HUES6 (cell line): ENCODE measurements at regions not wholly inside any gene's neighbourhood (a gene's known extent, or its start where the extent isn't known, plus 50 kb on each side); places are given as distances from the start of the nearest gene placed in this dataset.

Experiments
- H3K27ac ChIP-seq: 2 replicates; pipeline ENCODE4 v1.7.0; 2013; ENCODE audit warnings: low read depth, mild to moderate bottlenecking, low read length, inconsistent platforms
- H3K27me3 ChIP-seq: 2 replicates; pipeline ENCODE4 v1.6.1; 2013; ENCODE audit warnings: low read length; ENCODE audit not compliant: control insufficient read depth, insufficient read depth
- H3K36me3 ChIP-seq: 2 replicates; pipeline ENCODE4 v1.6.1; 2013; ENCODE audit warnings: low read length; ENCODE audit not compliant: control insufficient read depth, insufficient read depth
- H3K4me1 ChIP-seq: 2 replicates; pipeline ENCODE4 v1.6.1; 2013; ENCODE audit warnings: low read length; ENCODE audit not compliant: control insufficient read depth, insufficient read depth
- H3K4me3 ChIP-seq: 2 replicates; pipeline ENCODE4 v1.5.1; 2013; ENCODE audit warnings: low read depth, low read length
- H3K9ac ChIP-seq: one replicate; pipeline ENCODE4 v1.6.1; 2013; ENCODE audit warnings: mild to moderate bottlenecking, low read length
- H3K9me3 ChIP-seq: 2 replicates; pipeline ENCODE4 v1.6.1; 2013; ENCODE audit warnings: low read depth, low read length; ENCODE audit not compliant: control insufficient read depth, insufficient read depth

DNA sequence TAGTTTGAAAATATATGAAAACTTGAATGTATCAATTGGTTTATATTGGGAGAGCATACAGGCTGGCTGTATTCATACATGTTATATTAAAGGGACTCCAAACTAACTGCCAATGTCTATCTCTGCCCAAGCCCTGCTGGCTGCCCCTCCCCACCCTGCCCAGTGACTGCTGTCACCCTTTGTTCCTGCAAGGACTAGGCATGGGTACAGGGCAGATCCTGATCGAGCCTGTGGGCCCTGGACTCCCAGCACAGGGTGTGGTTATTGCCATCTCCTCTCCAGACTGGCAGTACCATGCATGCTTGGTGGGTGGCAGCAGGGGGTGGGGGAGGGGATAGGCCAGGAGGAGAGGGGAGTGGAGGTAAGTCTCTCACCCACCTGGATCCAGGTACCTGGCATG lies 167.5 kb upstream of the RASGEF1B start:
- H3K27me3 ChIP-seq: no peaks in the 10 kb centered on the region; the same call in 1 of the 2 replicates
- H3K27ac ChIP-seq: no peak overlapping the region
- peaks cover 4% of the 10 kb centered on the region; the same call in 1 of the 2 replicates for H3K9me3 ChIP-seq
- no peaks in the 10 kb centered on the region for H3K36me3 ChIP-seq
- H3K4me1 ChIP-seq: no peaks in the 10 kb centered on the region
- H3K9ac ChIP-seq: no peak overlapping the region
- no peak overlapping the region for H3K4me3 ChIP-seq

DNA sequence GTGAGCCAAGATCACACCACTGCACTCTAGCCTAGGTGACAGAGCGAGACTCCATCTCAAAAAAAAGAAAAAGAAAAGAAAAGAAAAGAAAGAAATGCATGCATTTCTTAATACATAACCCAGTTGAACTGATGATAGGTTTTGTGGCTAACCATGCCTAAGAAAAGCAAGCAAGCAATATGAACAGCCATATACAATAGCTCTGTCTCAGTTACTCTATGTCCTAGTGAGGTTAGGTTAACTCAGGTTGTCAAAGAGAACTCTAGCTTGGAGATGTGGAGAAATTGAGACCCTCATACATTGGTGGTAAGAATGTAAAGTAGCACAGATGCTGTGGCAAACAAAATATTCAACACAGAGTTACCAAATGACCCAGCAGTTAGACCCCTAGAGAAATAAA lies 167.0 kb upstream of the RASGEF1B start:
- no peak overlapping the region for H3K27ac ChIP-seq
- no peaks in the 10 kb centered on the region for H3K9me3 ChIP-seq
- H3K36me3 ChIP-seq: no peaks in the 10 kb centered on the region
- no peaks in the 10 kb centered on the region for H3K27me3 ChIP-seq
- H3K4me3 ChIP-seq: no peak overlapping the region
- H3K9ac ChIP-seq: no peak overlapping the region
- H3K4me1 ChIP-seq: no peaks in the 10 kb centered on the region

DNA sequence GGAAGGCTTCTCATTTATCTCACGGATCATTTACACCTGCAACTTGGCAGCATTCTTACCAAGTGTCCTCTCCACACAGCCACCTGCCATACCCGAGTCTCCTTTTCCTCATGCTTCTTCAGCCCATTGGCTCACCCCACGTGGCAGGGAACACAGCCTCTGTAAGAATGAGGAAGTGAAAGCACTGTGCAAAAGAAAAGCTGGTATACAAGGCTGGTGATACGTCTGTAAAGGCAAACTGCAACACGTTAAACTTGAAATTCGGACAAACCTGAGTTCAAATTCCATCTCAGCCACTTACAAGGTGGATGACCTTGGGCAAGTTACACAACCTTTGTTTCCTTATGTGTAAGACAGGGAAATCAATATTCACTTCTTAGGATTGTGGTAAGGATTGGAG lies 164.0 kb upstream of the RASGEF1B start:
- Histone ChIP-seq H3K9me3 (no peaks in the 10 kb centered on the region), H3K9ac (no peak overlapping the region), H3K4me1 (peaks cover 9% of the 10 kb centered on the region), H3K36me3 (no peaks in the 10 kb centered on the region), H3K27me3 (no peaks in the 10 kb centered on the region), H3K4me3 (no peak overlapping the region), H3K27ac (no peak overlapping the region)

DNA sequence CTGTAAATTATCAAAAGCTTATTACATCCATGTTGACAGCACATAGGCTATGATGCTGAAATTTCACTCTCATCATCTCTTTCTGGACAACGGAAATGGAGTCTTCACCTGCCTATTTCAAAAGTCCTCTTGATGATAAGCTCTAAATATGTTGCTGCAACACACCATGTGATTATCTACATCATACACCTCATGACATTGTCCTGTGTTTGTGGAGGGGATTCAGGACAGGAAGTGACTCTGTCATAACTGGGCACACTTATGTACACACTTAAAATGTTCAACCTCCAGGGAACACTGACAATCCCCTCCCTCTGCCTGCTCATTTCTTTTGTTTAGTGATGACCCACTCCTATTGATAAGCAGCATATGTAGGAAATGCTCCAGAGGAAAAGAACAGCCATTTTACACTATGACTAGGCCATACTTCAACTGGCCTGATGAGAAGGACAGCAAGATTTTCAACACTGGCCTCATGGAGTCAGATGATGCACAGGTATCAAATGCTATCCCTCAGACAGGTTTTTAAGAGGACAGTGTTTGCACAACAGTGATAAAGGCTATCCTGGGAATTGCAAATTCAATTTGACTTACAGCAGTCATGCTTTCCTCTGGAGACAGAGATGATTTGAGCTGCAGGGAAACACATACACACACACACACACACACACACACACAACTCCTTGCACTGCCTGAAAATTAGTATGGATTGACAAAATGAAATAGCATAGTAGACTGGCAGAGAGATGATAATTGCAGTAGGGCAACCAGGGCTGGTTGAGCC lies 163.3 kb upstream of the RASGEF1B start:
- Histone ChIP-seq H3K9ac (no peak overlapping the region), H3K9me3 (no peaks in the 10 kb centered on the region), H3K4me1 (peaks cover 9% of the 10 kb centered on the region), H3K4me3 (no peak overlapping the region), H3K27me3 (no peaks in the 10 kb centered on the region), H3K27ac (no peak overlapping the region), H3K36me3 (no peaks in the 10 kb centered on the region)

DNA sequence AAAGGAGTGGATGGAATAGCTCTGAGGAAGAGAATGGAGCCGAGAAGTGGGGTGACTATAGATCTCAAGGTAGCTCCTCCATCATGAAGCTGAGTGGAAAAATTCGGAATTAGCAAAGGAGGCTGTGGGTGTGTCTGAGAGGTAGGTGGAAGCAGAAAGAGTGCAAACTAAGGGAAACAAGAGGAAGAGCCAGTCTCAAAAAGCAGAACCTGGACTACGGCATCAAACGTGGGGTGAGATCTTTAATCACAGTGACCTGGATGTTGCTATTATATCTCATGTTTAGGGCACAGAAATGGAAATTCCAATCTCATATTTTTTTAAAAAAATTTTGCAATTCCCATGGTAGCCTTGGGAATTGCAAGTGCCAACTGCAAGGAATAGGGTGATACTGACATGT lies 162.5 kb upstream of the RASGEF1B start:
- no peaks in the 10 kb centered on the region for H3K27me3 ChIP-seq
- H3K4me1 ChIP-seq: peaks cover 9% of the 10 kb centered on the region
- H3K9ac ChIP-seq: no peak overlapping the region

DNA sequence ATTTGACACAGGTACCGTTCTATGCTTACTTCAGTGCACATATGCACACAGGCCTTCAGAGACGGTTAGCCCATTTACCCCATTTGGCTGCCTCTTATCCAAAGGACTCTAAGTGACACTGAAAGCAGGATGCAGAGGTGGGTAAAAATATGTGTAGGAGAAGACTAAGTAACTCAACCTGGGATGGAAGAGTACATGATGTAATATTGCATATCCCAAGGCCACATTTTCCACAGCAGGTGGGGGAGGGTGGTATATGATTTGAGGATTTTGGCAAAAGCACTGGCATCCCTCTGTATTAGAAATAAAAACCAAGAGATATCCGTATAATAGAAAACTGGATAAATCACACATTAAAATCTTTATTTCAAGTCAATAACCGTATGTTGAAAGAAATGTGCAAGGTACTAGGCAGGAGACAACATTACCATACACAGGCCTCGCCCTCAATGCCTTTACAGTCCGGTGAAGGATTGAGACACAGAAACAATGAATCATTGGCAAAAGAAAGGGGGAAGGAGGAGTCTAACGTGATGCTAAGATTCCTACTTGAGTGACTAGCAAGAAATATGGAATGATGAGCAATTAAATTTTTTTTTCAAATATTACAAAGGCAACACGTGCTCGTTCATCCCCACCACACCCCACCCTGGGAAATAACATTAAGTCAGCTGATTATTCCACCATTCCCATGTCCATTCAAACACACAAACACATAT lies 161.0 kb upstream of the RASGEF1B start:
- Histone ChIP-seq H3K9me3 (no peaks in the 10 kb centered on the region), H3K4me3 (no peak overlapping the region), H3K27ac (no peak overlapping the region), H3K36me3 (no peaks in the 10 kb centered on the region), H3K27me3 (no peaks in the 10 kb centered on the region), H3K9ac (no peak overlapping the region), H3K4me1 (peaks cover 12% of the 10 kb centered on the region)

More for the DNA sequence above, 162.5 kb upstream of the RASGEF1B start:
- H3K9me3 ChIP-seq: no peaks in the 10 kb centered on the region
- H3K4me3 ChIP-seq: no peak overlapping the region
- no peaks in the 10 kb centered on the region for H3K36me3 ChIP-seq
- H3K27ac ChIP-seq: no peak overlapping the region

DNA sequence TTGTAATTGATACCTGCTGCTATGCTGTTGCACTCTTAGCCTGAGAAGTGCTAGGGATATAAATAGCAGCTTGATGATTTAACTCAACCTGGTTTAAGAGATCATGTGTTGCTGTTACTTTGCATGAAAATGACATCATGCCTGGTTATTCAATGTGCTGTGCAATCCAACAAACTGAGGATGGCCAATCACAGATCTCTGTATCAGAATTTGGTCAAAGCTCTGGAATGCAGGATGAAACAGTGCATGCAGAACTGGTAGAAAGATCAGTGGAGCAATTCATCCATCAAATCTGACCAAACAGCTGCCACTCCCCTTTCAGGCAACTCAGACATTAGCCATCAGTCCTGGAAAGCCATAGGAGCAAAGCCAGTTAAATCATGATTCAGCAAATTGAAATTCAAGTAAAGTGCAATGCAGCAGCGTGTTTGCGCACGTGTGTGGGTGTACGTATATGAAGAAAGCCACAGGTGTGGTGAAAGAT lies 160.3 kb upstream of the RASGEF1B start:
- Histone ChIP-seq H3K4me3 (no peak overlapping the region), H3K27ac (no peak overlapping the region), H3K27me3 (no peaks in the 10 kb centered on the region), H3K4me1 (peaks cover 18% of the 10 kb centered on the region), H3K36me3 (no peaks in the 10 kb centered on the region), H3K9ac (no peak overlapping the region), H3K9me3 (no peaks in the 10 kb centered on the region)

DNA sequence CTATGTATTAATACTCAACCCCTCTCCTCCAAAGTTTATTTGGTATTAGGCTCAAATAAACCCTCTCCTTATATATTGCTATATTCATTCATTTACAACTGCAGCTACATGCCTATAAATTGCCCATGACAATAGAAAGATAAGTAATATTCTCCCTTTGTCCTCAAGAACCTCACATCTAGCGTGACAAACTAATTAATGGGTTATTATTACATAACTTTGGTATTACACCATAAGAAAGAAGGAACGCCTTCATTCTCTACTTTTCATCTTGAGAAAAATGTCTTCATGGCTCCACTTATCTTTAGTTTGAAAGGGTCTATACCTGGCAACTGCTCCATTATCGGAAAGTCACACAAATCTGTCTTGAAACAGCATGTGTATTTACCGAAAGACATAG lies 157.7 kb upstream of the RASGEF1B start:
- Histone ChIP-seq H3K4me3 (no peak overlapping the region), H3K4me1 (peaks cover 18% of the 10 kb centered on the region), H3K9ac (no peak overlapping the region), H3K36me3 (no peaks in the 10 kb centered on the region), H3K9me3 (no peaks in the 10 kb centered on the region), H3K27ac (no peak overlapping the region), H3K27me3 (no peaks in the 10 kb centered on the region)

DNA sequence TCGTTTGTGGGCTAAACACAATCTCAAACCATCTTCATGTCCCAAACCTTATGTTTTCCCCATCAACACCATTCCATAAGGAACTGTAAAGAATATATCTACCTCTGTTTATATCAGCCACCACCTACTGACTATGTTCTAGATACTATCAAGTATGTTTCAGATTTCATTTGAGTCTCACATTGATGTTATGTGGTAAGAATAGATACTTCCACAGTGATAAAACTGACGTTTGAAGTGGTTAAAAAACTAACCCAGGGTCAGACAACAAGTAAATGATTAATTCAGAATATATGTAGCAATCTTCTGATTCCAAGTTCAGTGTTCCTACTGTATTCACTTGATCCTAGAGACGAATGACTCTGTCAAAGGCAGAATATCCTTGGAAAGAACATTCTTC lies 156.8 kb upstream of the RASGEF1B start:
- H3K9ac ChIP-seq: no peak overlapping the region
- H3K27me3 ChIP-seq: no peaks in the 10 kb centered on the region
- no peak overlapping the region for H3K4me3 ChIP-seq
- no peak overlapping the region for H3K27ac ChIP-seq
- H3K36me3 ChIP-seq: no peaks in the 10 kb centered on the region
- peaks cover 18% of the 10 kb centered on the region for H3K4me1 ChIP-seq
- H3K9me3 ChIP-seq: no peaks in the 10 kb centered on the region

DNA sequence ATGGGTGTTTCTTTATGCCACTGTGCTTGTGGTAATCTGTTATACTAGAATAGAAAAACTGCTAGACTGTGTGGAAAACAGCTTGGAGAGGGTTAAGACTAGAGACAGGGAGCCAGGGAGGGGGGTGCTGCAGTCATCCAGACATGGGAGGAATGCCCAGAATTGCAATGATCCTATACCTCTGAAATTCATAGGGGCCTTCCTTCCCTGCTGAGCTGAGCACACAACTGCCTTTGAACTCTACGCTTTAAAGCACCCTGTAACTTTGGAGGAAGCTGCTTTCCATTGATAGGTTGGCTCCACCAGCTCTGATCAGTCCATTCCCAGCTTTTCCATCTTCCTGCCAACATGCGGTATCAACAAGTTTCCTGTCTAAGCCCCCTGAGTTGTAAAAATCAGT lies 155.9 kb upstream of the RASGEF1B start:
- H3K4me3 ChIP-seq: no peak overlapping the region
- H3K36me3 ChIP-seq: no peaks in the 10 kb centered on the region
- no peak overlapping the region for H3K9ac ChIP-seq
- peaks cover 18% of the 10 kb centered on the region for H3K4me1 ChIP-seq
- H3K27ac ChIP-seq: no peak overlapping the region
- H3K9me3 ChIP-seq: no peaks in the 10 kb centered on the region
- no peaks in the 10 kb centered on the region for H3K27me3 ChIP-seq

DNA sequence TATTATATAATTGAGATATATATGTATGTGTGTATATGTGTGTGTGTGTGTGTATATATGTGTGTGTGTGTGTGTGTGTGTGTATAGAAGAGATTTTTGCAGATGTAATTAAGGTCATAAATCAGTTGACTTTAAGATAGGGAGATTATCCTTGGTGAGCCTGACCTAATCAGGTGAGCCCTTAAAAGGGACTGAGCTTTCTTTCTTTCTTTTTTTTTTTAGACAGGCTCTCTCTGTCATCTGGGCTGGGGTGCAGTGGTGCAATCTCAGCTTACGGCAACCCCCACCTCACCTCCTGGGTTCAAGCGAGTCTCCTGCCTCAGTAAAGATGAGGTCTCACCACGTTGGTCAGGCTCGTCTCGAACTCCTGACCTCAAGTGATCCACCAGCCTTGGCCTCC lies 155.1 kb upstream of the RASGEF1B start:
- Histone ChIP-seq H3K9ac (no peak overlapping the region), H3K9me3 (no peaks in the 10 kb centered on the region), H3K36me3 (no peaks in the 10 kb centered on the region), H3K4me3 (no peak overlapping the region), H3K27ac (no peak overlapping the region), H3K4me1 (peaks cover 14% of the 10 kb centered on the region), H3K27me3 (no peaks in the 10 kb centered on the region)
